Muscle of back (tissue), 3 donors: ENCODE measurements at regions not wholly inside any gene's neighbourhood (a gene's known extent, or its start where the extent isn't known, plus 50 kb on each side); places are given as distances from the start of the nearest gene placed in this dataset.
"Not testable (repeated sequence)": the region's sequence is repeated elsewhere in the genome, so short reads cannot be mapped to it uniquely, and the experiment has no call there.

Source experiments
- DNase-seq, 3 donors: peaks; one replicate each; pipeline versions ENCODE4 v3.0.0 to v3.0.0-alpha.2; 2013

- no peak for DNase-seq
These were observed 252.3 kb downstream of the MYCN start for GRCh38 chr2:16192416-16193216.

DNA sequence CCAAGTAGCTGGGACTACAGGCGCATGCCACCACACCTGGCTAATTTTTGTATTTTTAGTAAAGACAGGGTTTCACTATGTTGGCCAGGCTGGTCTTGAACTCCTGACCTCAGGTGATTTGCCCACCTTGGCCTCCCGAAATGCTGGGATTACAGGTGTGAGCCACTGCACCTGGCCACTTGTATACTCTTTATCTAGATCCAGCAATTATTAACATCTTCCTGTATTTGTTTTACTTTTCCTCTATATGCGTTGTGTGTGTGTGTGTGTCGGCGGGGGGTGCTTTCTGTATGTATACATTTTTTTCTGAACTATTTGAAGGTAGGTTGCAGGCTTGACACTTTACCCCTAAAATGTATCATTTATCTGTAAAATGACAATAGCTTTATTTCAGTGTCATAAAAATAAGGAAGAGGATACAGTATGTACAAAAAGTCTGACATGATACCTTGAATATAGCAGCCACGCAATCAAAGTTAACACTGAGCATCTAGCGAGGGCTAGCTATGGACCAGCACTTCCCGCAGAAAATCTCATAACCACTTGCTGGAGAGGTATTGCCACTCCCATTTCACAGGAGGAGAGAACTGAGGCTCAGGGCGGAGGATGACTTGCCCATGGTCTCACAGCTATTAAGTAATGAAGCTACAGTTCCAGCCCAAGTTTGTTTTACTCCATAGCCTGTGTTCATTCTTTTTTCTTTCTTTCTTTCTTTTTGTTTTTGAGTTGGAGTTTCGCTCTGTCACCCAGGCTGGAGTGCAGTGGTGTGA lies 251.3 kb downstream of the MYCN start:
- no peak for DNase-seq

DNA sequence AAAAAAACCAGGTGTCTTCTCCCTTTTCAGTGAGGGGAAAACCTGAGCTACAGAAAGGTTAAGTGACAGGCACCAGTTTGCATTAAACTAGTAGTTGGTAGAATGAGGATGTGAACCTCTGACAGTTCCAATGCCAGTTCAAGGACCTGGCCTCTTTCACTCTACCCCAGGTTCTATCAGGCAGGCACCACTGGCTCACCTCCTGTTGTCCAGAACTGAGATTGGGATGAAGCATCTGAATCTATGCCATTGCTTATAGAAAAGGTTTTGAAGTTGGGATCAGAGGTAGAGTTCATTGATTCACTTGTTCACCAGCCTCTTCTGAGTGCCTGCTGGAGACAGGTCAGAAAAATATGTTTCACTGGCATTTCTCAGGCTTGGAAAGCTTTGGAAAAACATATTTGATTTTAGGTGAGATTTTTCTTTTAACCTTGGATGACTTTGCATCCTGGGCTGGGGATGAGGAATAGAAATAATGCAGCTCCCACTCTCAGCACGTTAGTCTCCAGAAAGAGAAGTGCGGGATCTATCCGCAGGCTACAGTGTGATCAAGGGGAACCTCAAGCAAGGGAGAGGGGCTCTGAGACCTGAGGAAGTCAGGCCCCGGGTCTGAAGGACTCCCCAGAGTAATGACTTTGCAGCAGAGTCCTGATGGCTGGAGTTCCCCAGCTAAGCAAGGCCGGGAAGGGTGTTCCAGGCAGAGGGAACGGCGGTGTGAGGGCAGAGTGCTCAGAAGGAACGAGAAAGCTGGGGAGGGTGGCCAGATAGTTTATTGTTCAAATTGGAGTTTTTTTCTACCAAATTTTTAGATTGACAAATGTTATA lies 250.3 kb downstream of the MYCN start:
- DNase-seq, result no peak

DNA sequence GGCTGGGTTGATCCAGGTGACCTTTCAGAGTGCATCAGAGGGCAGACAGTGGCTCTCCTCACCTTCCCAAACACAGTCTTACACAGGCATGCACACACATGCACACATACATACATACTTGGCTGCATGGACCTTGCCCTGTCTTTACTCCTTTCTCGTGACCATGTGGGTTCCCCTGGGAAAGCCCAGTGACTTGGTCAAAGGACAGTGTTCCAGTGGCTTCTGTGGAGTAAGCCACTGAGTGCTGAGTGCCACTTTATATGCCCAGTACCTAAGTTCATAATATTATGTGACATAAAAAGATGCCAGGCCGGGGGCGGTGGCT lies 249.4 kb downstream of the MYCN start:
- DNase-seq, result no peak

DNA sequence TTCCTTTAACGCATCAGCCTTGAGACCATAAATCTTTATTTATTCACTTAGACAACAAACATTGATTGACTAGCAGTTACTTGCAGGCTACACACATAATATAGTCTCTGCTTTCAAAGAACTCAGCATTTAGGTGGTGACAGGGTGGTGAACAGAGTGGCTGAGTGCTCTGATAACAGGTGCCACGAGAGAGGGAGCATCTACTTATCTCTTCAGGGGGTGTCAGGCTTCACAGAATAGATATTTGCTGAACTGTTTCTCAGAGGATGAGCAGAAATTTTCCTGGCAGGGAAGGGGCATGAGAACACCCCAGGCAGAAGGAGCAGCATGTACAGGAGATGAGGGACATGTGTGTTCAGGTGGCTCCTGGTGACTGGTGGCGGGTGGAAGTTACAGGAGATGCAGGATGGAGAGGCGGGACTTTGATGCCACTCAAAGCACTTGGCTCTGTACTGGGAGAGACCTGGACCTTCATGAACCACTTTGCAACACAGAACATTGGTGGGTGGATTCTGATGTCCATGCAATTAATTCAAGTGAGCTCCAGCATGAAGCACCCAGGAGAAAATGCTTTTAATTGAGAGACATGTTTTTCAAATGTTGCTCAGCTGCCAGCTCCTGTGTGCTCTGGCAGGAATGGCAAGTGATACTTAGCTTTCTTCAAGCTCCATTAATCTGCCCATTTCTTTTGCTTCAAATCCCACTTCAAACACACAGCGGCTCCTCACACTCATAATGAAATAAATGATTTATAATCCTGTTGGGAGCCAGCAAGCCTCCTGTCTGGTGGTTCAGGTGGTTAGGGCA lies 248.9 kb downstream of the MYCN start:
- no peak for DNase-seq

DNA sequence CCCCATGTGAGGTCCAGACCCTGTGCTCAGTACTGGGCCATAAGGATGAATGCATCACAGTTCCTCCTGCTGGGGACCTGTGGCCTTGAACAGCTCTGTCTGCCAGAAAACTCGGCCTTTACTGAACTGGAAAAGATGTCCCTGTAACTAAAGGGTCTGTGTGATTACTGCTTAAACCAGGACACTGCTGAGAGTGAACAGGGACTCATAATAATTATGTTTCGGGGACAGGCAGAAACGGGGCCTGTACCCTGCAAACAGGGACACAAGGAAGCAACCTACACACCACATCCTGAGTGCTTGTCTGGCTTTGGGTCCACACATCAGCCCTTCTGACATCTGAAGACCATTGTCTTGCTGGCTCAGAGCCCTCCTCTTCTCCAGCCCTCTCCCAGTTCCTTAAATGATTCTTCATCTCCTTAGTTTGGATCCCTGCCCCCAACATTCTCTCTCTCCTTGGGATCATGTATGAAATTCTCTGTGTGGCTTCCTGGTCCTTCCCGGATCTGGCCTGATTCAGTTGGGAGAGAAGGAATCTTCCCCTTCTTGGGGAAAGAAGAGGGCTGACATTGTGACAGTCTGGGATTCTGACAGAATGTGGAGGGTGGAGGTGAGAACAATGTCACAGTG lies 248.0 kb downstream of the MYCN start:
- peak in 1 of 3 donors; percentile 8 for DNase-seq

DNA sequence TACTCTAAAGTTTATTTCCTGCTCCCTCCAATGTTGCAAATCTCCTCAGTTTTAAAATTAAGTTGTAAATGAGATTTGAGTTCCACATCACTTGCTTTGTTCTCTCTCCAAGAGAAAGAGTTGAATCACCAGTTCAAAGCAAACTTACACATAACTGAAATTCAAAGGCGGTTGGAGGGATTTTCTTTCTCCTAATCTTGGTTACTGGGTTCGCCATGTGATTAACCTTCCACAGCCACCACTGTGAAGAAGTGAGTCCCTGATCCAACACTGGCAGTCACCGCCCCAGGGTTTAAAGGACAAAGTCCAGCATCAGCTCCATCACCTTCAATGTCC lies 247.1 kb downstream of the MYCN start:
- no peak for DNase-seq

- DNase-seq, result no peak
These were observed 246.5 kb downstream of the MYCN start for GRCh38 chr2:16186661-16187481.

DNA sequence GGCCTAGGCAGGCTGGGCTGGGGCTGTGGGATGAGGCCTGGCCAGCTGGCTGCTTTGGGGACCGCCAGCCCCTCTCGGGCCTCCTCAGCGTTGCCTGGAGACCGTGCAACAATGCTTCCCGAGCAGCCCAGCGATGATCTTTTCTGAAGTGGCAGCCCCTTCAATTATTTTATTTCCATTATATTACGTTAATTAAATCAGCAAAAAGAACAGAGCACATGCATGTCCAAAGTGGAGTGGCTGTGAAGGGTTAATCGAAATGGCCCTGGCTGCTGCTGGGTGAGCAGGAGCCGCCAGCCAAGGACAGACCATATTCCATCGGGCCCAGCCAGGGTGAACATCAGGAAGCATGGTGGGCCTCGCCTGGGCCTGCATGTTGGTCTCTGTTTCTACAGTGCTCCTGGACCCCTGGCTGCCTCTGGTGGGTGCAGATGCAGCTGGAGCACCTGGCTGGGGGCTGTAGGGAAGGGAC lies 245.5 kb downstream of the MYCN start:
- no peak for DNase-seq

DNA sequence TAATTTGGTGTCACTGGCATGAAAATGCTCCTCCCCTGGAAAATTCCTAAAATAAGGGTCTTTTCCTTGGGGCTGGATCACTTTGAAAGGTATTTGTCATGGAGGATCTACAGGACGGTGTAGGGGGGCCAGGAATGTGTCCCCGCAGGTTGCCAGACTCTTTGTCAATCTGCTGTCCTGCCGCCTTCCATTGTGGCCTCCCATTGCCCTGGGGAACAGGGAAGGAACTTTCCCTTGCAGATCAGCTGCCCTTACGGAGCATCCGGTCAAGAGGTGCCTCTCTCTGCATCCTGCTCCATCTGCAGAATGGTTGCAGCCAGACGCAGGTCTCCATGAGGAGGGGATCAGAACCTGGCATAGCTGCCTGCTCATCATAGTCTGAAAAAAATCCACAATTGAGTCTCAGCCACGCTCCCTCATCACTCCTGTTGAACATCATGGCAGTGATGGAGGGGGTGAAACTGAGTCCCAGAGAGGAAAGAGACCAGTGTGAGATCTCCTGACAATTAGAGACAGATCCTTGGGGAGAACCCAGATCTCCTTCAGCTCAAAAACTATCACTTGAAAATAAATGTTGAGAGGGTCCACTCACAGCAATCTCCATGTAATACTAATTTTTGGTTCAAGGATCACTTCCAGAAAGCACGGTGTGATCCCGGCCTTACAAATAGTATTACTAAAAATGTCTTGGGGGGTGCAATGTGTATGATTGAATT lies 244.8 kb downstream of the MYCN start:
- DNase-seq, result no peak

GRCh38 chr2:16184341-16184890 lies 244.1 kb downstream of the MYCN start:
- no peak for DNase-seq

- no peak for DNase-seq
These were observed 243.0 kb downstream of the MYCN start for GRCh38 chr2:16183345-16183744.

DNA sequence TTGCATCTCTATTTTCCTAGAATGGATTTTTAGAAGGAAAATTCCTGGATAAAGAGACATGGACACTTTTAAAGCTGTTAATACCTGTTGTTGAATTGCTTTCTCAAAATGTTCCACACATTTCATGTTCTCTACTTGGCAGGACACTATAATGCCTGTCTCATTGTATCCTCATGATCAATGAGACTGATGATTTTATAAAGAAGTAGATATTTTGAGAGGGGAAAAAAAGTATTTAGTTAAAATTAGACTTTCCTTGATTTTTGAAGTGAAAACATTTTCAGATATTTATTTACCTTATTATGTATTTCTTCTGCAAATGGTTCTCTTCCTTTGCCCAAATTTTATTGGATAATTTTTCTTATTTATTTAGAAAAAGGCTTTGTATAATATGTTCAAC lies 242.5 kb downstream of the MYCN start:
- DNase-seq, result no peak

DNA sequence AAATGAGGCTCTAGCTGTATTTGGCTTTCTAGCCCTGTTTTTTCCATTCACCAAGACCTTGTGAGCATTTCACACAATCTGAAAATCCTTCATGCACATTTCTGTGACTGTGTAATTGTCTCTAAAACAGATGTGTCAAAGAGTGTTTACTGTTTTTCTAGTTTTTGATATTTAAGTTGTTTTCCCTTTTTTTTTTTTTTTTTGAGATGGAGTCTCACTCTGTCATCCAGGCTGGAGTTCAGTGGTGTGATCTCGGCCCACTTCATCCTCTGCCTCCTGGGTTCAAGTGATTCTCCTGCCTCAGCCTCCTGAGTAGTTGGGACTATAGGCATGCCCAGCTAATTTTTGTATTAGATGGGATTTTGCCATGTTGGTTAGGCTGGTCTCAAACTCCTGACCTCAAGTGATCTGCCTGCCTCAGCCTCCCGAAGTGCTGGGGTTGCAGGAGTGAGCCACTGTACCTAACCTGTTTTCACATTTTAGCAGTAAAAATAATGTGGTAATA lies 242.0 kb downstream of the MYCN start:
- not testable (repeated sequence) for DNase-seq

DNA sequence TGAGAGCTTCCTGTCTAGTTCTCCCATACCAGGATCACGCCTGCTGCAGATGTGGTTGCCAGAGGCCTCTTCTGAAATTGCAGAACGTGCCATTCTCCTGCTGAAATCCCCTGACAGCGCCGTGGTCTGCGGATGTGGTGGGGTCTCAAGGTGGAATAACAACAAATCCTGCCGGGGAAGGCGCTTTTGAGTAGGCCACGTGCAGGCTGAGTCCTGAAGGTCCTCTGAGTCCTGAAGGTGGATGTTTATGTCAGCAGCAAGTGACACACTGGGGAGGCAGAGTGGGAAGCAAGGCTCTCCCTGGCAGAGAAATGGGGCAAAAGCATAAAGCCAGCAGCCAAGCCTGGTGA lies 241.4 kb downstream of the MYCN start:
- DNase-seq, result no peak

DNA sequence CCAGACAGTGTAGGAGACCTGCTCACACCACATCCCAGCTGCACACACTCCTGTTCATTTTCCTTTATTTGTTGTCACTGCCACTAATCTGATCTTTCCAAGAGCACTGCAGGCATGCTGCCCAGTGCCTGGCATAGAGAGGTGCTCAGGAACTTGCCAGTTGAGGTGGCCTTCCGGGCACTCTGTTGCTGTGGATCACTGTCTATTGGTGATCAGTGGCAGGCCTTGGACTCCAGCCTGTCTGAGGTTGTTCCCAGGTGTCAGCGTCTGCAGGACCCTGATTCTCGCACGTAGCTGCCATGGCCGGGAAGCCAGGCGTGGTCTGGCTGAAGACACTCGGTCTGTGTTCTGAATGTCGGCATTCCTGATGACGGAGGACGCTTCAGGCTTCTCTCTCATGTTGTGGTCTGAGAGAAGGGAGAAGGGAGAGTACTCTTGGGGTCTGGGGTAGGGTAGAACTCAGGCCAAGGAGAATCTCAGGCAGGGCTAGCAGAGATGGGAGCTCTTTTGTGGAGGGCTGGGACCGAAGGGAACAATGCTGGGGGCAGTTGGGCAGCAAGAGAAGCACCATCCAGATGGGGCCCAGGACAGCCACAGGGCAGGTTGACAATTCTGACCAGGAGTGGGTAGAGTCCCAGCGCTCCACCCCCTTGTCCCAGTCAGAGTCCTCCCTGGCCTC lies 240.9 kb downstream of the MYCN start:
- DNase-seq, result no peak

DNA sequence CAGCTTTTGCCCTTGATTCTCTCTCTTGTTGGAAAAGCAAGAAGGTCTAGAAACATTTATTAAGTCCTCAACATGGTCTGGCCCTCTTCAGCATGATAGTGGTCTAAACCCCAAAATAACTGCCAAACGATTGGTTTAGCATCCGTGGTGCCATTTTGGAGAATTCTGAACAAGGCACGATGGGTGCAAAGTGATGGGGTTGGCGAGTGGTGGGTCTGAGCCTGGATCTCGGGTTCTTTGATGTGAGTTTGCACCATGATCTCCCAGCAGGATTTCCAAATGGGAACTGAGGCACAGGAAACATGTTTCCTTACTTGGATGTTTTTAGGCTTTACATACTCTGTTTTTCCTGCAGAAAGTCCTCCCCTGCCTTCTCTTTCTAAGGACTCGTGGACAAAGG lies 240.3 kb downstream of the MYCN start:
- DNase-seq, result no peak

DNA sequence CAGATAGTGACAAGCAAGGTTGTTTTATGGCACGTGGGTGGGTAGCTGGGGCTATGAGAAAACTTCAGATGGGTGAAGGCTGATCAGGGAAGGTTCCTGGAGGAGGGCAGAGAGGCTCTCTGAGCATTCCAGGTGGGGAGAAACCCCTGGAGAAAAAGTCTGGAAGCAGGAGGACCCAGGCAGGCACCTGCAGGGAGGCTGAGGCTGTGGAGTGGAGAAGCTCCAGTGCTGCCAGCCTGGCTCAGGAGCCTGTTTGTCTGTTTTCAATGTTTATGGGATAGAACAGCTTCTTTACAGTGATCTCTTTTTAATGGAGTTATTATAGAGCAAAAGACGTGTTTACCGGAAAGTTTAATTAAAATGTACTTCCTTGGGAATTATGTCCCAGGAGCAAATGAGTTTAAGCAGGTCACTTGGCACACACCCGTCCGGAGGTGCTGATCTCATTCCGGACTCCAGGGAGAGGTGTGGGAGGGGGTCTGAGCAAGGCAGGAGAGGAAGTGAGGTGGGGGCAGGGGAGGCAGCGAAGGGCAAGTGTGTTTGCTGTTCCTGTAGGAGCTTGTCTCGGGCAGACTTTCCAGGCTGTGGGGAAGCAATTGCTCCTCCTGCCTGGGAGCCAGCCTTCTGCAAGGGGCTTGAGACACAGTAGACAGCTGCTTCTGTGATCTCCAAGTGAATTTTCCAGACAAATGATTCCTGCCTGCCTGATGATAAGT lies 239.5 kb downstream of the MYCN start:
- DNase-seq, result no peak
